ENCODE measurements at regions not wholly inside any gene's neighbourhood (a gene's known extent, or its start where the extent isn't known, plus 50 kb on each side); places are given as distances from the start of the nearest gene placed in this dataset.
"Not testable (repeated sequence)": the region's sequence is repeated elsewhere in the genome, so short reads cannot be mapped to it uniquely, and the experiment has no call there.

- no peak for DNase-seq (ENCODE audit: low spot score)
- in situ Hi-C loops (cut with MboI; ENCODE audit: low sequenced_read_pairs, unreplicated experiment): no loop called here
- TF ChIP-seq, protein P1, sequence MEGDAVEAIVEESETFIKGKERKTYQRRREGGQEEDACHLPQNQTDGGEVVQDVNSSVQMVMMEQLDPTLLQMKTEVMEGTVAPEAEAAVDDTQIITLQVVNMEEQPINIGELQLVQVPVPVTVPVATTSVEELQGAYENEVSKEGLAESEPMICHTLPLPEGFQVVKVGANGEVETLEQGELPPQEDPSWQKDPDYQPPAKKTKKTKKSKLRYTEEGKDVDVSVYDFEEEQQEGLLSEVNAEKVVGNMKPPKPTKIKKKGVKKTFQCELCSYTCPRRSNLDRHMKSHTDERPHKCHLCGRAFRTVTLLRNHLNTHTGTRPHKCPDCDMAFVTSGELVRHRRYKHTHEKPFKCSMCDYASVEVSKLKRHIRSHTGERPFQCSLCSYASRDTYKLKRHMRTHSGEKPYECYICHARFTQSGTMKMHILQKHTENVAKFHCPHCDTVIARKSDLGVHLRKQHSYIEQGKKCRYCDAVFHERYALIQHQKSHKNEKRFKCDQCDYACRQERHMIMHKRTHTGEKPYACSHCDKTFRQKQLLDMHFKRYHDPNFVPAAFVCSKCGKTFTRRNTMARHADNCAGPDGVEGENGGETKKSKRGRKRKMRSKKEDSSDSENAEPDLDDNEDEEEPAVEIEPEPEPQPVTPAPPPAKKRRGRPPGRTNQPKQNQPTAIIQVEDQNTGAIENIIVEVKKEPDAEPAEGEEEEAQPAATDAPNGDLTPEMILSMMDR (IDR thresholded peaks at IDR 0.05; ENCODE audit: borderline replicate concordance, control extremely low read depth, extremely low read depth, insufficient read depth, missing control alignments): no peak
Observed at GRCh38 chr5:100406640-100407039, 128.5 kb upstream of the FAM174A start.

DNA sequence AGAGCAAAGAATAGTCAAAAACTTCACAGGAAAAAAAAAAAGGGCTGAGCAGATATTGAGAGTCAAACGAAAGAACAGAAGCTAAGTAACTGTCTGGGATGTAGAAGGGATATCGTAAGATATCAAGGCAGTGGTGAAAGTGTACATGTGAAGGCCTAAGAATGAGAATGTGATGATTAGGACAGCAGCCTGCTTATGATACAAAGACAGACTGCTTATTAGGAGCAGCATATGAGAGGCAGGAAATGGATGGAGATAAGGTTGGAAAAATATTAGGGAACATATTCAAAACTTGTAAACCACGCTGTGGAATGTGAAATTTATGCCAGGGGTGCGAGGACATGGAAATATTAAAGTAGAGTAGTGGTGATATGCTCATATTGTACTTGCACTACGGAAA, 133.1 kb upstream of the FAM174A start:
- TF ChIP-seq, protein P1 (IDR thresholded peaks at IDR 0.05; ENCODE audit: borderline replicate concordance, control extremely low read depth, extremely low read depth, insufficient read depth, missing control alignments): no peak
- DNase-seq (ENCODE audit: low spot score): no peak
- in situ Hi-C loops (cut with MboI; ENCODE audit: low sequenced_read_pairs, unreplicated experiment): no loop called here

DNA sequence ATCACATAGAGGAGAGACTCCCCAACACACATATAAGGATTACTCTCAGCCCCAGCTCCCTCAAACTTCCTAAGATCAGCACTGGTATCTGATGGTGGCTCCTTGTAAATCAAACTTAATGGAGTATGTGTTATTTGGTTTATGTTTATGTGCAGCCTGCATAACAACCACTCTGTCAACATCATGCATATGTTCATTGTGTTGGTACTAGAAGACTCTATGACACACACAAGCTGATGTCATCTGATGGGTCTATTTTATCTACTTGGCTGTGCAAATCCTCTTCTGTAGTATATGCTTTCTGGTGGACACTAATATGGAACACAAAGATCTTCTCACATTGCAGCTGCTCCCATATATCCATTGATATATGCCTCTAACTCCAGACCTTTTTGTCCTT, 134.0 kb upstream of the FAM174A start:
- no peak for DNase-seq (ENCODE audit: low spot score)
- TF ChIP-seq, protein P1 (IDR thresholded peaks at IDR 0.05; ENCODE audit: borderline replicate concordance, control extremely low read depth, extremely low read depth, insufficient read depth, missing control alignments): no peak
- in situ Hi-C loops (cut with MboI; ENCODE audit: low sequenced_read_pairs, unreplicated experiment): no loop called here

DNA sequence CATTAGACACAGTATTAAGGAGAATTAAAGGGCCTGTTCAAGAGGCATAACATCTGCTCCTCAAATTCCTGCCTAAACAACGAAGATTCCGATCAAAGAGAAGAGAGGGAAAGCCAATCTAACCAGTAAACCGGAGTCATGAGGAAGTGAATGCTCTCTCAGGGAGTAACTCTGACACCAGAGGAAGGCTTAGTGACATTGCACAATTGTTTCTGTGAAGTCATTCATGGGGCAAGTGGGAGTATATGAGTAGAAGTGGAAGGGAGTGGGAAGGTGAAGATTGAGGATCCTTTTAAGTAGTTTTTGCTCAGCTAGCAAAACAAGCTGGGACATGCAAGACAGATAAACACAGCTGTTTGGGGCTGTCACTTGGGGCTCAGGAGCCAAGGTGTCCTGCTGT, 136.4 kb upstream of the FAM174A start:
- in situ Hi-C loops (cut with MboI; ENCODE audit: low sequenced_read_pairs, unreplicated experiment); DNase-seq (ENCODE audit: low spot score): not testable (repeated sequence)

DNA sequence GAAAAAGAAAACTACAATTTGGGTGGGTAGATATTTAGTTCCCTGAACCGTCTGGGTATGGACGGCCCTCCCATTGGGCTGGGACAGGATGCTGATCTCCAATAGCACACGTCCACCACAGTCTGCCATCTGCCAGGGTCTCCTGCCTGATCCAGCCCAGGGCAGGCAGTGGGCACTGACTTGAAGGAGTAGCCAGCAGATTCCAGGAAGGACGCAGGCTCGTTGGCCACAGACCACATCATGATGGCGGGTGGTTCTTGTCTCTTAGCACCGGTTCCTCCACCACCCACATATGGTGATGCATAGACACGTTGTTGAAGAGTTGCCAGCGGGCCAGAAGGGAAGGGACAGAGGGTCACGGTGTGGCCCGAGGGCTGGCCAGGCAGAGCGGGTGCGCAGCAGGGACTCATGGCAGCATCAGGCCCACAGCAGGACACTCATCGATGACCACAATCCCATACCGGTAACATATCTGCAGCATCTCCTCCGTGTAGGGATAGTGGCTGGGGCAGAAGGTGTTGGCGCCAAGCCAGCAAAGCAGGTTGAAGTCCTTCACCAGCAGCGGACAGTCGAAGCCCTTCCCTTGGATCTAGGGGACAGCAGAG, 155.8 kb upstream of the FAM174A start:
- DNase-seq (ENCODE audit: low spot score); in situ Hi-C loops (cut with MboI; ENCODE audit: low sequenced_read_pairs, unreplicated experiment): not testable (repeated sequence)

GRCh38 chr5:100364757-100365478, 170.3 kb upstream of the FAM174A start:
- DNase-seq (ENCODE audit: low spot score); in situ Hi-C loops (cut with MboI; ENCODE audit: low sequenced_read_pairs, unreplicated experiment): not testable (repeated sequence)

DNA sequence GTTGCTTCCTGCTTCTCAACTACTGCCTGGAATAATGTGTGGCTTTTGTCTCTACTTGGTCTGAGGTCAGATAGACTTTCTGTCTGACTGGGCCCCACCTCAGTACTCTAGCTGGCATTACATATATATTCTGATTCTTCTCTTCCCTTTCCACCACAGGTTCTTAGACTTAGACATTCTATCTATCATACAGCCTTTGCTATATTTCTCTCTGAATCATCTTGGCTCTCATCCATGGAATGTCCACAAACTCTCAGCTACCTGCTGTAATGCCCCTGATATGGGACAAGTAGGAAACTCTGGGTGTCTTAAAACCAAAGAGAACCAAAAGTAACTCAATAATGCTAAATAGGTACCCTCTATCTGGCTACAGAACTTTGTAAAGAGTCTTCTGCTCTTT, 170.8 kb upstream of the FAM174A start:
- DNase-seq (ENCODE audit: low spot score); in situ Hi-C loops (cut with MboI; ENCODE audit: low sequenced_read_pairs, unreplicated experiment): not testable (repeated sequence)

GRCh38 chr5:100359998-100360397, 175.2 kb upstream of the FAM174A start:
- in situ Hi-C loops (cut with MboI; ENCODE audit: low sequenced_read_pairs, unreplicated experiment); DNase-seq (ENCODE audit: low spot score): not testable (repeated sequence)

DNA sequence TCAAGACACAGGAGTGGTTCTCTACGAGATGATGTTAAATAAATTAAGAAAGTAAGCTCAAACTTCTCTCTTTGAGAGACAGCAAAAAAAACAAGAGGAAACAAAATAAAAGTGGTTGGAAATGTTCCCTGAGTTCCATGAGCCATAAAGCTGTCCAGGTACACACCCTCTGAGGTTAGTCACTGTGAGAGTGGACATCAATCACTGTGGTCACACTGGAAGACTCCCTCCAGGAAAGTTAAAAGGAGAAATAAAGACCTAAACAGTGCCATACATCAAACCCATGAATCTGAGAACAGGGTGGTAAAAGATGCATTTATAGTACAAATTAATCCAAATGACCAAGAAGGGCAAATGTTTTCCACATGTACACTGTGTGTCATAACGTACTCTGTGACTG, 188.9 kb upstream of the FAM174A start:
- in situ Hi-C loops (cut with MboI; ENCODE audit: low sequenced_read_pairs, unreplicated experiment): not testable (repeated sequence)

GRCh38 chr5:100341485-100341884, 193.7 kb upstream of the FAM174A start:
- DNase-seq (ENCODE audit: low spot score); in situ Hi-C loops (cut with MboI; ENCODE audit: low sequenced_read_pairs, unreplicated experiment): not testable (repeated sequence)

More for the DNA sequence above, 188.9 kb upstream of the FAM174A start:
- DNase-seq (ENCODE audit: low spot score): not testable (repeated sequence)
